Neutrophil (primary cell): ENCODE measurements at regions not wholly inside any gene's neighbourhood (a gene's known extent, or its start where the extent isn't known, plus 50 kb on each side); places are given as distances from the start of the nearest gene placed in this dataset.

ENCODE experiments used
- H3K27ac ChIP-seq: fragments of 200-600 bp; sonication (generic); 2 replicates; pipeline ENCODE4 v1.5.1; 2016; ENCODE audit warnings: mild to moderate bottlenecking, moderate library complexity
- H3K27me3 ChIP-seq: fragments of 200-600 bp; sonication (generic); 2 replicates; pipeline ENCODE4 v1.6.0; 2016; ENCODE audit warnings: mild to moderate bottlenecking
- H3K36me3 ChIP-seq: fragments of 200-600 bp; sonication (generic); 2 replicates; pipeline ENCODE4 v1.5.1; 2017
- H3K4me1 ChIP-seq, 2 experiments: fragments of 200-600 bp in 1 of 2; sonication (generic) in 1 of 2; 1 replicate in 1 of 2; 2 replicates in 1 of 2; pipeline versions ENCODE4 v1.5.1 to v1.6.1; 2013 to 2016; ENCODE audit warnings: low read depth in 1 of 2, low read length in 1 of 2, mild to moderate bottlenecking in 1 of 2, moderate library complexity in 1 of 2; ENCODE audit not compliant: control insufficient read depth in 1 of 2, insufficient read depth in 1 of 2
- H3K4me3 ChIP-seq, 2 experiments: fragments of 200-600 bp in 1 of 2; sonication (generic) in 1 of 2; 1 replicate in 1 of 2; 2 replicates in 1 of 2; pipeline ENCODE4 v1.5.1; 2013 to 2016; ENCODE audit warnings: low read depth in 1 of 2, low read length in 1 of 2, mild to moderate bottlenecking in 1 of 2, moderate library complexity in 1 of 2
- H3K9me3 ChIP-seq: fragments of 200-600 bp; sonication (generic); 2 replicates; pipeline ENCODE4 v1.5.1; 2016
- TF ChIP-seq, protein P1 (sequence below): fragments of 200-600 bp; sonication (generic); IDR thresholded peaks from 2 replicates; pipeline ENCODE4 v1.5.1; 2016; ENCODE audit warnings: antibody characterized with exemption

DNA sequence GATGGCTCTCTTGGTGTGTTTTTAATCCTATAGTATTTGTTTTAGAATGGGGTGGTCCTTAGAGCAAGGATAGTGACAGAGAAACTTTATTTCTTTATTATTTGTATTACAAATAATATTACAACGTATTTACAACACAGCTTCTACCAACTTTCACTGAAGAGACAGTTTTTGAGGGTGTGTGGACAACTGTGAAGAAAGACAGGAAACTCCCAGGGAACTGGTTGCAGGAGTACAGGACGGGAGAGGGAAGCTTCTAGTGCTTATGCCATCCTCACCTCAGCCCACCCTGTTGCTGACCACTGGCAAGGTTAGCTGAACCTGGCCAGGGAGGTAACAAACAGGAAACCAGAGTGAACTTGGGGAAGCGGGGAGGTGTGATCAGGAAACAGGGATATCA is 251.7 kb downstream of the BCL11A start:
- TF ChIP-seq, protein P1, sequence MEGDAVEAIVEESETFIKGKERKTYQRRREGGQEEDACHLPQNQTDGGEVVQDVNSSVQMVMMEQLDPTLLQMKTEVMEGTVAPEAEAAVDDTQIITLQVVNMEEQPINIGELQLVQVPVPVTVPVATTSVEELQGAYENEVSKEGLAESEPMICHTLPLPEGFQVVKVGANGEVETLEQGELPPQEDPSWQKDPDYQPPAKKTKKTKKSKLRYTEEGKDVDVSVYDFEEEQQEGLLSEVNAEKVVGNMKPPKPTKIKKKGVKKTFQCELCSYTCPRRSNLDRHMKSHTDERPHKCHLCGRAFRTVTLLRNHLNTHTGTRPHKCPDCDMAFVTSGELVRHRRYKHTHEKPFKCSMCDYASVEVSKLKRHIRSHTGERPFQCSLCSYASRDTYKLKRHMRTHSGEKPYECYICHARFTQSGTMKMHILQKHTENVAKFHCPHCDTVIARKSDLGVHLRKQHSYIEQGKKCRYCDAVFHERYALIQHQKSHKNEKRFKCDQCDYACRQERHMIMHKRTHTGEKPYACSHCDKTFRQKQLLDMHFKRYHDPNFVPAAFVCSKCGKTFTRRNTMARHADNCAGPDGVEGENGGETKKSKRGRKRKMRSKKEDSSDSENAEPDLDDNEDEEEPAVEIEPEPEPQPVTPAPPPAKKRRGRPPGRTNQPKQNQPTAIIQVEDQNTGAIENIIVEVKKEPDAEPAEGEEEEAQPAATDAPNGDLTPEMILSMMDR: no peak

DNA sequence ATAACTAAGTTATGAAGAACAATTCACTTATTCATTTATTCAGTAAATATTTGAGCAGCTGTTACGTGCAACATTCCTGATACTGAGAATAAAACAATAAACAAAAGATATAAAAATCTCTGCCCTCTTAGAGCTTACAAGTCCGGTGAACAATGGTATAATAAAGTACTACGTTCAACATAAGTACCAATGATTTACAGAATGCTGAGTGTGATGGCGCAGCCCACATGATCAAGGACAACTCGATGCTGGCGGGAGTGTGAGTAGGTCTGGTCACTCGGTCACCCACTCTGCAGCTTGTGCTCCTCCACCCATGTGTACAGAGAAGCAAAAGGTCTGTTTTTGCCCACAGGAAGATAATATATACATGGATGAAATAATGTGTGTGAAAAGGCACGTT is 254.3 kb downstream of the BCL11A start:
- TF ChIP-seq, protein P1: no peak
- no peaks in the 10 kb centered on the region for H3K36me3 ChIP-seq
- no peak overlapping the region for H3K4me3 ChIP-seq
- no peak overlapping the region for H3K27ac ChIP-seq
- H3K4me1 ChIP-seq: peaks cover 24 to 25% of the 10 kb centered on the region in 2 experiments
- H3K27me3 ChIP-seq: no peaks in the 10 kb centered on the region
- H3K9me3 ChIP-seq: no peaks in the 10 kb centered on the region

More for the DNA sequence above, 251.7 kb downstream of the BCL11A start:
- Histone ChIP-seq H3K36me3 (no peaks in the 10 kb centered on the region), H3K27ac (no peak overlapping the region), H3K27me3 (no peaks in the 10 kb centered on the region), H3K4me3 (no peak overlapping the region), H3K4me1 (peaks cover 30 to 35% of the 10 kb centered on the region in 2 experiments), H3K9me3 (no peaks in the 10 kb centered on the region)

DNA sequence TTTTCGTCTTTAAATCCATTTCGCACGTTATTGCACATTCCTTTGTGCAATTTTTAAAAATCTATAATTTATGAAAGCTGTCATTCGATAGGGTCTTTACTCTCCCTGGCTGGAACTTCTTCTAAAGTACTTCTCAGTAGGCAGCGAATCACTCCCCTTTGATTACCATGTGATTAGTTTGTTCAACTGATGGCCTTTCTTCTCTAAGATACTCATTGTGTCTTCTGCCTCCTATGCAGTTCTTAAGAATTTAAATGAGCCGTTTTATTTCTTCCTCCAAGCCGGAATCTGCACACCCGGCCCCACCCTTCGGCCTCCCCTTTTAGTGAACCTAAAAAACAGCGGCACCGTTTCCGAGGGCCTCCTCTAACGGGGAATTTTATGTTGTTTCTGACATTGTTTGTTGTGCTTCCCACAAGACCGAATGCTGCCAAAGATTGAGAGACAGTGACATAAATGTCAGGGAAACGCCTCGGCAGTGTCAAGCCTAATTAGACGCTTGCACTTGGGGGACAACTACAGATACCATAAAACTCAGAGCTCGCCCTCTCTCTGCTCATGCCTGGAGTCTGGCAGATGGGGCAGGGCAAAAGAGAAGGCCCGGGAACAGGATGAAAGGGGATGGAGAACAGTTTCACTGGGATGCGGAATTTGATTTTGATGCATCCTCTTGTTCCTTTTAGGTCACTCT is 255.3 kb downstream of the BCL11A start:
- peaks cover 14% of the 10 kb centered on the region in 2 experiments for H3K4me1 ChIP-seq
- no peak overlapping the region for H3K4me3 ChIP-seq
- TF ChIP-seq, protein P1: no peak
- no peaks in the 10 kb centered on the region for H3K27me3 ChIP-seq
- no peak overlapping the region for H3K27ac ChIP-seq
- no peaks in the 10 kb centered on the region for H3K9me3 ChIP-seq
- H3K36me3 ChIP-seq: no peaks in the 10 kb centered on the region

DNA sequence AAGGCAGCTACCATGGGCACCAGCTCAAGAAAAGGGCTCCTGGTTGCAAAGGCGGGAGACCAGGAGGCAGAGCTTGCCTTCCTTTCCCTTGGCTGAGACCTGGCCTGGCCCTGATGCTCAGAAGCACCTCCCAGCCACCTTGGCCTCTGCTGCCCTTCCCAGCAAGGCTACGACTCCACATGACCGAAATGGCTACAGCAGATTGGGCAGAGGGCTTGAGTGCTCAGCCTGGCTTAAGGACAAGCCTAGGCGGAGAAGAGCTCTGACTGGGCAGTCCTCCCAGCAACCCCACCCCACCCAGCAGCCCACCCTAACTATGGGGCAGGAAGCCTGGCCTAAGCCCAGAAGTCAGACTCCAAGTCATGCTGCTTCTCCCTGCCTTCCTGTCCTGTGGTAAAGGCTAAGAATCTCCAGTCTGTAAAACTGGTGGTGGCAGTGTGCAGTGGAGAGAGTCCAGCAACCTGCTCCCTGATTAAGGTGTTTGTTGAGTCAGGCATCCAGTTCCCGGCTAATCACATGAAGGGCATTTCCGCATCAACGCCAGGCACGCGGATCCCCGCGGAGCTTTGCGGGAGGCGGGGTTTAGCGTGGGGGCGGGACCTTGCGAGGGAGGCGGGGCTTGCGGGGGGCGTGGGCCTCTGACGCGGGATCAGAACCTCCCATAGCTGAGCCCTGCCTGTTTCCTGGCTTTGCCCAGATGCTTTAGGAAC is 256.0 kb downstream of the BCL11A start:
- Histone ChIP-seq H3K27me3 (no peaks in the 10 kb centered on the region), H3K27ac (no peak overlapping the region), H3K36me3 (no peaks in the 10 kb centered on the region), H3K9me3 (no peaks in the 10 kb centered on the region), H3K4me3 (no peak overlapping the region), H3K4me1 (peaks cover 7% of the 10 kb centered on the region in 2 experiments)
- TF ChIP-seq, protein P1: no peak

GRCh38 chr2:60296219-60296955 is 257.1 kb downstream of the BCL11A start:
- TF ChIP-seq, protein P1: no peak
- Histone ChIP-seq H3K4me1 (no peaks in the 10 kb centered on the region), H3K9me3 (no peaks in the 10 kb centered on the region), H3K27ac (no peak overlapping the region), H3K4me3 (no peak overlapping the region), H3K36me3 (no peaks in the 10 kb centered on the region), H3K27me3 (no peaks in the 10 kb centered on the region)
